ENCODE measurements at regions not wholly inside any gene's neighbourhood (a gene's known extent, or its start where the extent isn't known, plus 50 kb on each side); places are given as distances from the start of the nearest gene placed in this dataset.

DNA sequence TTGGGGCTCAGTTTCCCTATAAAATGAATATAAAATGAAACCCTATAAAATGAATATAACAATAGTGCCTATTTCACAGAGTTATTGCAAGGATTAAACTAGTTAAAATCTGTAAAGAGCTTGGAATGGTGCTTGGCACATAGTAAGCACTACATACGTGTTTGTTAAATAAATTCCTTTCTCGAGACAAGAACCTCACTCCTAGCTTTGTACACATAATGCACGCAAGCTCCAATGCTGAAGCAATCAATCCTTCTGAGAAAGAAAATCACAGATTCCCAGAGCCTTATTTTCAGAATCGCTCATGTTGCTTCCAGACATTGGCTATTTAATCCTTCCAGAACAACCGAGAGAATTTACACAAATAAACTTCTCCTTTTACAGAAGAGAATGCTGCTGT, 440.9 kb downstream of the IRS1 start:
- DNase-seq (ENCODE audit: low read depth in 1 of 2, low spot score in 1 of 2) = no peak
- H3K4me3 ChIP-seq = no peak overlapping the region
- no peak overlapping the region for H3K27ac ChIP-seq
- H3K4me1 ChIP-seq (ENCODE audit: low read depth) = no peaks in the 10 kb centered on the region
- no peaks in the 10 kb centered on the region for H3K36me3 ChIP-seq
- no peaks in the 10 kb centered on the region for H3K9me3 ChIP-seq (ENCODE audit: low read depth)
- TF ChIP-seq, protein P1, sequence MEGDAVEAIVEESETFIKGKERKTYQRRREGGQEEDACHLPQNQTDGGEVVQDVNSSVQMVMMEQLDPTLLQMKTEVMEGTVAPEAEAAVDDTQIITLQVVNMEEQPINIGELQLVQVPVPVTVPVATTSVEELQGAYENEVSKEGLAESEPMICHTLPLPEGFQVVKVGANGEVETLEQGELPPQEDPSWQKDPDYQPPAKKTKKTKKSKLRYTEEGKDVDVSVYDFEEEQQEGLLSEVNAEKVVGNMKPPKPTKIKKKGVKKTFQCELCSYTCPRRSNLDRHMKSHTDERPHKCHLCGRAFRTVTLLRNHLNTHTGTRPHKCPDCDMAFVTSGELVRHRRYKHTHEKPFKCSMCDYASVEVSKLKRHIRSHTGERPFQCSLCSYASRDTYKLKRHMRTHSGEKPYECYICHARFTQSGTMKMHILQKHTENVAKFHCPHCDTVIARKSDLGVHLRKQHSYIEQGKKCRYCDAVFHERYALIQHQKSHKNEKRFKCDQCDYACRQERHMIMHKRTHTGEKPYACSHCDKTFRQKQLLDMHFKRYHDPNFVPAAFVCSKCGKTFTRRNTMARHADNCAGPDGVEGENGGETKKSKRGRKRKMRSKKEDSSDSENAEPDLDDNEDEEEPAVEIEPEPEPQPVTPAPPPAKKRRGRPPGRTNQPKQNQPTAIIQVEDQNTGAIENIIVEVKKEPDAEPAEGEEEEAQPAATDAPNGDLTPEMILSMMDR (IDR thresholded peaks at IDR 0.05; ENCODE audit: low read depth, low read length) = no peak
- H3K27me3 ChIP-seq = no peaks in the 10 kb centered on the region

DNA sequence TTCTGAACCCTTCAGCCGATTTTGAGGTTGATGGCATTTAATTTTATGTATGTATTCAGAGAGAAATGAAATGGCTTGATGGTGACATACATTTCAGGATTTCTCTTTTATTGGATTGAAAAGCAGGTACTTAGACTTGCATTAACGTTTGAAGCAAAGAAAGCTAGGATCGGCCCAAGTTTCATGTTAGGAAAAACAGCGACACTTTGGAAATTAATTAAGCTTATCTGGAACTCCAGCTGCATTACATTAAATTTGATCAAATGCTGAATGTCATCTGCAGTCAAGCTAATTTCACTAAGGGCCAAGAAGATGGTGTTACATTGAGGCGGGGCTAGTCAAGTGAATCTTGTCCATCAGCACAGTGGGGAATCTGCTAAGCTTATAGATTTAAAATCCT, 441.8 kb downstream of the IRS1 start:
- H3K27ac ChIP-seq = no peak overlapping the region
- TF ChIP-seq, protein P1 (IDR thresholded peaks at IDR 0.05; ENCODE audit: low read depth, low read length) = no peak
- no peaks in the 10 kb centered on the region for H3K27me3 ChIP-seq
- H3K36me3 ChIP-seq = no peaks in the 10 kb centered on the region
- DNase-seq (ENCODE audit: low read depth in 1 of 2, low spot score in 1 of 2) = no peak
- H3K9me3 ChIP-seq (ENCODE audit: low read depth) = no peaks in the 10 kb centered on the region
- H3K4me3 ChIP-seq = no peak overlapping the region
- no peaks in the 10 kb centered on the region for H3K4me1 ChIP-seq (ENCODE audit: low read depth)

DNA sequence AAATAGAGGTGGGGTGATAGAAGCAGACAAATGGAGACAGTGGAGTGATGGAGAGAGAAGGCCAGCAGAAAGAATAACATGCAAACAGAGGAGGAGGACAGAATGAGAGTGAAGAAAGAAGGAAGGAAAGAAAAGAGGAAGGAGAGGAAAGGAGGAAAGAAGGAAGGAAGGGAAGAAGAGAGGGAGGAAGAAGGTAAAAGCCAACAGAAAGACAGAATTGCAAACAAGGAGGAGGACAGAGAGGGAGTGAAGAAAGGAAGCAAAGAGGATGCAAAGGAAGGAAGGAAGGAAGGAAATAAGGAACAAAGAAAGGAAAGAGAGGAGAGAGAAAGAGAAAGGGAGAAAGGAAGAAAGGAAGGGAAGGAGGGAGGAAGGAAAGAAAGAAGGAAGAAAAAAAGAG, 444.0 kb downstream of the IRS1 start:
- no peaks in the 10 kb centered on the region for H3K36me3 ChIP-seq
- H3K27me3 ChIP-seq = no peaks in the 10 kb centered on the region
- no peaks in the 10 kb centered on the region for H3K4me1 ChIP-seq (ENCODE audit: low read depth)
- no peak overlapping the region for H3K27ac ChIP-seq
- TF ChIP-seq, protein P1 (IDR thresholded peaks at IDR 0.05; ENCODE audit: low read depth, low read length) = no peak
- no peak overlapping the region for H3K4me3 ChIP-seq
- H3K9me3 ChIP-seq (ENCODE audit: low read depth) = no peaks in the 10 kb centered on the region
- no peak for DNase-seq (ENCODE audit: low read depth in 1 of 2, low spot score in 1 of 2)

DNA sequence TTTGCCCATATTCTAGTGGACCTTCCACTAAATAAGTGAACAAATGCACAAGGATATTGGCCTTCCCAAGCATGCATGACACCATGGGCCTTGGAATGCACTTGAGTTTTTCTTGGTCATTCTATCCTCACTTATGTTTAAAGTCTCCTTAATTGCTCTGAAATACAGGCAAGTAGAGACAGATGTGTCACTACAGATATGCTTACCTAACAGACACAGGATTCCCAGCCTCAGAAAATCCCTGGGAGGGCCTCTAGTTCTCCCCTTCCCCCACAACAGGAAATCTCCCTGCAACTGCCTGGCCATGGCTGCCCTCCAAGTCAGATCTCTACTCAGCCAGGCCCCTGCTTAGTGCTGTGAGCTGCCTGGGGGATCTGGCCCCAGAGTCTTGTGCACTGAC, 445.2 kb downstream of the IRS1 start:
- H3K27ac ChIP-seq = no peak overlapping the region
- TF ChIP-seq, protein P1 (IDR thresholded peaks at IDR 0.05; ENCODE audit: low read depth, low read length) = no peak
- H3K27me3 ChIP-seq = no peaks in the 10 kb centered on the region
- no peaks in the 10 kb centered on the region for H3K36me3 ChIP-seq
- no peaks in the 10 kb centered on the region for H3K9me3 ChIP-seq (ENCODE audit: low read depth)
- peak in 1 of 2 donors; percentile 54 for DNase-seq (ENCODE audit: low read depth in 1 of 2, low spot score in 1 of 2)
- no peaks in the 10 kb centered on the region for H3K4me1 ChIP-seq (ENCODE audit: low read depth)
- no peak overlapping the region for H3K4me3 ChIP-seq

DNA sequence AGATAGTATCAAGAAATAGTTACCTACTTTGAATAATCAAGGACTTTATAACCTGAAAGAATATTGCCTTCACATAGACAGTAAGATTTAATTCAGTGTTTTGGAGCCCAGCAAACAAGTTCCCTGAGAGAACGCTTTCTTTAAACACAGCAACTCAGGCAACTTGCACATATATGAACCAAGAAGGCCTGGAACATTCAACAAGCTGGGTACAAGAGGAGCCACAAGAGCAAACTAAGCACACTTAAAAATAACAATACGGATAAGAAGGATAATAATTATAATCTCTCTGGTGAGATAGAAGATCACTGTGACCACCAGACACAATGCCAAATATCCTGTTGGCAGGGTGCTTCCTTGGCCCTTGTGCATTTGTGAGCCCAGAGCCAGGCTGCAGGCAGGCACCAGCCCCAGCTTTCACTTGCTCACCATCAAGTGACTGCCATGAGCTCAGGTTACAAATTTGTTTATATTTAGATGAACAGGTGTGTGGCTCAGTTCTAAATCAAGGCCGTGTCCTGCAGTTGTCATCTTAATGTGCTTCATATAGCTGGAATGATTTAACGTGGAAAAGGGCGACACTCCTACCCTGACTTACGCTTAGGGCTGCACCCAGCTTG, 446.6 kb downstream of the IRS1 start:
- Histone ChIP-seq H3K9me3 (ENCODE audit: low read depth) (no peaks in the 10 kb centered on the region), H3K27me3 (no peaks in the 10 kb centered on the region), H3K27ac (no peak overlapping the region), H3K4me3 (no peak overlapping the region), H3K4me1 (ENCODE audit: low read depth) (no peaks in the 10 kb centered on the region), H3K36me3 (no peaks in the 10 kb centered on the region)
- DNase-seq (ENCODE audit: low read depth in 1 of 2, low spot score in 1 of 2) = no peak
- TF ChIP-seq, protein P1 (IDR thresholded peaks at IDR 0.05; ENCODE audit: low read depth, low read length) = no peak

Measured in cardiac muscle cell (in vitro differentiated cells and primary cell).